ENCODE measurements at regions not wholly inside any gene's neighbourhood (a gene's known extent, or its start where the extent isn't known, plus 50 kb on each side); places are given as distances from the start of the nearest gene placed in this dataset.

- no peak for DNase-seq (ENCODE audit: low spot score)
Measured at GRCh38 chr16:85401917-85402766, 211.0 kb upstream of the GSE1 start.

- no peak for DNase-seq (ENCODE audit: low spot score)
Measured at GRCh38 chr16:85402910-85403692, 210.0 kb upstream of the GSE1 start.

GRCh38 chr16:85403693-85404092 lies 209.4 kb upstream of the GSE1 start:
- no peak for DNase-seq (ENCODE audit: low spot score)

GRCh38 chr16:85412911-85413520 lies 200.1 kb upstream of the GSE1 start:
- no peak for DNase-seq (ENCODE audit: low spot score)

GRCh38 chr16:85413691-85414663 lies 199.1 kb upstream of the GSE1 start:
- DNase-seq (ENCODE audit: low spot score), result no peak

GRCh38 chr16:85415196-85416090 lies 197.7 kb upstream of the GSE1 start:
- DNase-seq (ENCODE audit: low spot score), result no peak

GRCh38 chr16:85416228-85417109 lies 196.7 kb upstream of the GSE1 start:
- peak; percentile 59 for DNase-seq (ENCODE audit: low spot score)

- no peak for DNase-seq (ENCODE audit: low spot score)
Measured at GRCh38 chr16:85417156-85417860, 195.8 kb upstream of the GSE1 start.

- no peak for DNase-seq (ENCODE audit: low spot score)
Measured at GRCh38 chr16:85418978-85419491, 194.1 kb upstream of the GSE1 start.

GRCh38 chr16:85419503-85420408 lies 193.4 kb upstream of the GSE1 start:
- DNase-seq (ENCODE audit: low spot score), result no peak

GRCh38 chr16:85420501-85421337 lies 192.4 kb upstream of the GSE1 start:
- DNase-seq (ENCODE audit: low spot score), result peak; percentile 69

- no peak for DNase-seq (ENCODE audit: low spot score)
Measured at GRCh38 chr16:85421338-85422195, 191.6 kb upstream of the GSE1 start.

- DNase-seq (ENCODE audit: low spot score), result no peak
Measured at GRCh38 chr16:85422196-85422631, 190.9 kb upstream of the GSE1 start.

- DNase-seq (ENCODE audit: low spot score), result no peak
Measured at GRCh38 chr16:85422632-85423550, 190.2 kb upstream of the GSE1 start.
